Esophagus squamous epithelium (tissue), 4 donors: ENCODE measurements at regions not wholly inside any gene's neighbourhood (a gene's known extent, or its start where the extent isn't known, plus 50 kb on each side); places are given as distances from the start of the nearest gene placed in this dataset.

Source experiments
- CTCF ChIP-seq, 6 experiments: fragments of 450-650 bp in 4 of 6; fragments of 200-600 bp in 2 of 6; sonication (generic) in 2 of 6; IDR thresholded peaks; one replicate each; pipeline ENCODE4 v1.5.1; 2016 to 2019; ENCODE audit warnings: antibody characterized with exemption in 6 of 6, mild to moderate bottlenecking in 4 of 6, moderate library complexity in 4 of 6
- POLR2A ChIP-seq, 4 donors: fragments of 450-650 bp; IDR thresholded peaks; one replicate each; pipeline ENCODE4 v1.6.1; 2017; ENCODE audit warnings: antibody characterized with exemption in 4 of 4, mild to moderate bottlenecking in 4 of 4, moderate library complexity in 3 of 4

GRCh38 chr3:167148136-167148535 is 232.0 kb downstream of the ZBBX start:
- no peak for TF ChIP-seq CTCF (IDR thresholded peaks at IDR 0.05)
- TF ChIP-seq POLR2A (IDR thresholded peaks at IDR 0.05): no peak
